Stomach (tissue), 4 donors: ENCODE measurements at regions not wholly inside any gene's neighbourhood (a gene's known extent, or its start where the extent isn't known, plus 50 kb on each side); places are given as distances from the start of the nearest gene placed in this dataset.

Experiments used
- POLR2A ChIP-seq, 4 donors: fragments of 450-650 bp; IDR thresholded peaks; one replicate each; pipeline ENCODE4 v1.6.1; 2016; ENCODE audit warnings: antibody characterized with exemption in 4 of 4, control low read depth in 2 of 4, mild to moderate bottlenecking in 1 of 4, moderate library complexity in 1 of 4
- POLR2AphosphoS5 ChIP-seq, 3 donors: sonication (generic); formaldehyde crosslinking; IDR thresholded peaks; one replicate each; pipeline ENCODE4 v1.6.1; 2016; ENCODE audit warnings: antibody characterized with exemption in 3 of 3
- TF ChIP-seq, protein P1 (sequence below), 7 experiments: fragments of 450-650 bp in 4 of 7; fragments of 200-600 bp in 3 of 7; sonication (generic) in 3 of 7; IDR thresholded peaks; one replicate each; pipeline ENCODE4 v1.5.1; 2016 to 2019; ENCODE audit warnings: antibody characterized with exemption in 7 of 7, control low read depth in 2 of 7, mild to moderate bottlenecking in 1 of 7

DNA sequence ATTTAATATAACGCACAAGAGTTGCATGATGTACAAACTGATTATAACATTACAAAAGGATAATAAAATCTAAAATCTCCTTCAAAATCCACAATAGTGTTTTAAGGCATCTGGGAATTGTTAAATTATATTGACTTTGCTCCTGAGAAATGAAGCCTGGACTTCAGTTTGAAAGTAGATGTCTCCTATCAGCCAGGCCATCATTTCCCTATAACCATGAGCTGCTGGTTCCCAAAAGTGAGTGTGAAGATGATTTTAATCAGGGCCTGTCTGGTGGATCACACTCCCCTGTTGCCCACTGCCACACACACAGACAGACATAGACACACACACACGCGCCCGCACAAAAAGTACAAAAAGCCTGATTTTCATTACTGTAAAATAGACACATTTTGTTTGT, 480.7 kb downstream of the RPS29 start:
- TF ChIP-seq POLR2AphosphoS5 (IDR thresholded peaks at IDR 0.05), result no peak
- TF ChIP-seq POLR2A (IDR thresholded peaks at IDR 0.05), result no peak
- TF ChIP-seq, protein P1, sequence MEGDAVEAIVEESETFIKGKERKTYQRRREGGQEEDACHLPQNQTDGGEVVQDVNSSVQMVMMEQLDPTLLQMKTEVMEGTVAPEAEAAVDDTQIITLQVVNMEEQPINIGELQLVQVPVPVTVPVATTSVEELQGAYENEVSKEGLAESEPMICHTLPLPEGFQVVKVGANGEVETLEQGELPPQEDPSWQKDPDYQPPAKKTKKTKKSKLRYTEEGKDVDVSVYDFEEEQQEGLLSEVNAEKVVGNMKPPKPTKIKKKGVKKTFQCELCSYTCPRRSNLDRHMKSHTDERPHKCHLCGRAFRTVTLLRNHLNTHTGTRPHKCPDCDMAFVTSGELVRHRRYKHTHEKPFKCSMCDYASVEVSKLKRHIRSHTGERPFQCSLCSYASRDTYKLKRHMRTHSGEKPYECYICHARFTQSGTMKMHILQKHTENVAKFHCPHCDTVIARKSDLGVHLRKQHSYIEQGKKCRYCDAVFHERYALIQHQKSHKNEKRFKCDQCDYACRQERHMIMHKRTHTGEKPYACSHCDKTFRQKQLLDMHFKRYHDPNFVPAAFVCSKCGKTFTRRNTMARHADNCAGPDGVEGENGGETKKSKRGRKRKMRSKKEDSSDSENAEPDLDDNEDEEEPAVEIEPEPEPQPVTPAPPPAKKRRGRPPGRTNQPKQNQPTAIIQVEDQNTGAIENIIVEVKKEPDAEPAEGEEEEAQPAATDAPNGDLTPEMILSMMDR (IDR thresholded peaks at IDR 0.05), result no peak
